ENCODE measurements at regions not wholly inside any gene's neighbourhood (a gene's known extent, or its start where the extent isn't known, plus 50 kb on each side); places are given as distances from the start of the nearest gene placed in this dataset.

DNA sequence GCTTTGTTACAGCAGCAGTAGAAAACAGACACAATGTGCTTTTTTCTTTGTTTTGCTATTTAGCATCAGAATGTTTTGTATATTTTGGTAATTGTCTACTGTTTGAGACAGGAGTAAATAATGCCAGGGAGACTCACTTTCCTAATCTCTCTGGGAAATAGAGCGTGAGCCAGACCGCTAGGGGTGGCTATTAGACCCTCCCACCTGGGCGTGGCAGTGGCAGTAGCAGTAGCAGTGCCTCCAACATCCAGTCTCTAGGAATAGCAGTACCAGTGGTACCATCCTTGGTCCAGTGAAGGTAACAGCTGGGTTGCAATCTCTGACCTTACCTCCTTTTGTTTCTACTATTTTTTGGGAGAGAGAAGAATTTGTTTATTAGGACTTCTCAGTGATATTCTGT, 165.7 kb upstream of the MAGI2 start:
- no peak overlapping the region for H2AFZ ChIP-seq (ENCODE audit: insufficient read depth, low read length, poor library complexity)
- peak overlapping the region; percentile 12 for H2BK12ac ChIP-seq (ENCODE audit: low read length)
- H2BK120ac ChIP-seq (ENCODE audit: insufficient read depth, low read length, poor library complexity) = no peak overlapping the region
- no peak overlapping the region for H3K4ac ChIP-seq (ENCODE audit: low read depth, low read length)
- H3K4me2 ChIP-seq (ENCODE audit: low read length) = no peak overlapping the region
- no peak for DNase-seq
- no peak overlapping the region for H3K18ac ChIP-seq (ENCODE audit: low read length)
- no peak overlapping the region for H2BK5ac ChIP-seq (ENCODE audit: low read depth, low read length, poor library complexity)
- H3K27me3 ChIP-seq (ENCODE audit: insufficient read depth, low read length) = no peaks in the 10 kb centered on the region
- H3K36me3 ChIP-seq (ENCODE audit: control insufficient read depth in 1 of 2, insufficient read depth in 2 of 2, low read length in 2 of 2) = no peaks in the 10 kb centered on the region
- no peak overlapping the region for H3K14ac ChIP-seq (ENCODE audit: low read length)
- no peak overlapping the region for H3K9ac ChIP-seq (ENCODE audit: low read length)
- peaks cover 2 to 5% of the 10 kb centered on the region in 2 experiments for H3K4me1 ChIP-seq (ENCODE audit: control insufficient read depth in 1 of 2, insufficient read depth in 2 of 2, low read length in 2 of 2)
- no peaks in the 10 kb centered on the region for H3K79me2 ChIP-seq (ENCODE audit: control insufficient read depth, insufficient read depth, low read length, poor library complexity)
- H3K79me1 ChIP-seq (ENCODE audit: low read length) = no peaks in the 10 kb centered on the region
- WGBS (ENCODE audit: extremely low coverage, insufficient coverage, insufficient read length) = no CpG with 5 or more reads among the region's 3 CpGs
- H4K91ac ChIP-seq (ENCODE audit: low read depth, low read length) = no peak overlapping the region
- no peak overlapping the region for H4K12ac ChIP-seq (ENCODE audit: low read depth, low read length)
- no peak overlapping the region for H2AK5ac ChIP-seq (ENCODE audit: low read length)
- no peak overlapping the region for H4K8ac ChIP-seq (ENCODE audit: low read depth, low read length)
- H3K27ac ChIP-seq (ENCODE audit: low read depth, low read length) = no peak overlapping the region
- no peaks in the 10 kb centered on the region for H3K9me3 ChIP-seq (ENCODE audit: insufficient read depth, low read depth, low read length)
- no peak overlapping the region for H3K23ac ChIP-seq (ENCODE audit: low read length)
- H3K4me3 ChIP-seq (ENCODE audit: low read depth, low read length) = no peak overlapping the region

DNA sequence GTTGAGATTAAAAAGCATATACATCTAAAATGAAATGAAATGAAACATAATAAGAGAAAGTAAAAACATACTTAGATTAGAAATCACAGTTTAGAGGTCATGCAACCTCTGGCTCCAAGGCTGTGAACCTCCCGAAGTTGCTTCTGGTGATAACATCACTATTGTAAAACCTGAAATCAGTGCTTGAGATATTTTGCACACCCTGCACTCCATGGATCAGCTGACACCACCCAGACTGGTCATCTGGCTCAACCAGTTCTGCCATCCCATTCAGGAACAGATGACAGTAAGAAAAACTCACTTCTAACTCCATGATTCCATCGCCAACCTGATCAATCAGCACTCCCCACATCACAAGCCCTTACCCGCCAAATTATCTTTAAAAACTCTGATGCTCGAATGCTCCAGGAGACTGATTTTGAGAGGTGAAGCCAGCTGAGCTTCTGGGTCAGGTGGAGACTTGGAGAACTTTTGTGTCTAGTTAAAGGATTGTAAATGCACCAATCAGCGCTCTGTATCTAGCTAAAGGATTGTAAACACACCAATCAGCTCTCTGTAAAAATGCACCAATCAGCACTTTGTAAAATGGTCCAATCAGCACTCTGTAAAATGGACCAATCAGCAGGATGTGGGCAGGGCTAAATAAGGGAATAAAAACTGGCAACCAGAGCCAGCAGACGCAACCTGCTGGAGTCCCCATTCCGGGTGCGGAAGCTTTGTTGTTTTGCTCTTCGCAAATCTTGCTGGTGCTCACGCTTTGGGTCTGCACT, 162.6 kb upstream of the MAGI2 start:
- H3K23ac ChIP-seq (ENCODE audit: low read length) = no peak overlapping the region
- H3K27ac ChIP-seq (ENCODE audit: low read depth, low read length) = peak overlapping the region; percentile 8
- H2BK12ac ChIP-seq (ENCODE audit: low read length) = no peak overlapping the region
- H4K8ac ChIP-seq (ENCODE audit: low read depth, low read length) = no peak overlapping the region
- H4K12ac ChIP-seq (ENCODE audit: low read depth, low read length) = no peak overlapping the region
- H3K4me2 ChIP-seq (ENCODE audit: low read length) = no peak overlapping the region
- no peak overlapping the region for H3K4ac ChIP-seq (ENCODE audit: low read depth, low read length)
- no peak overlapping the region for H2BK5ac ChIP-seq (ENCODE audit: low read depth, low read length, poor library complexity)
- H3K79me2 ChIP-seq (ENCODE audit: control insufficient read depth, insufficient read depth, low read length, poor library complexity) = no peaks in the 10 kb centered on the region
- no peak overlapping the region for H3K9ac ChIP-seq (ENCODE audit: low read length)
- H3K4me1 ChIP-seq (ENCODE audit: control insufficient read depth in 1 of 2, insufficient read depth in 2 of 2, low read length in 2 of 2) = peaks cover 2 to 5% of the 10 kb centered on the region in 2 experiments
- no peak overlapping the region for H3K14ac ChIP-seq (ENCODE audit: low read length)
- H3K9me3 ChIP-seq (ENCODE audit: insufficient read depth, low read depth, low read length) = no peaks in the 10 kb centered on the region
- no peak overlapping the region for H2BK120ac ChIP-seq (ENCODE audit: insufficient read depth, low read length, poor library complexity)
- H3K36me3 ChIP-seq (ENCODE audit: control insufficient read depth in 1 of 2, insufficient read depth in 2 of 2, low read length in 2 of 2) = no peaks in the 10 kb centered on the region
- no peaks in the 10 kb centered on the region for H3K27me3 ChIP-seq (ENCODE audit: insufficient read depth, low read length)
- no peak overlapping the region for H3K4me3 ChIP-seq (ENCODE audit: low read depth, low read length)
- no peak overlapping the region for H3K18ac ChIP-seq (ENCODE audit: low read length)
- no CpG with 5 or more reads among the region's 10 CpGs for WGBS (ENCODE audit: extremely low coverage, insufficient coverage, insufficient read length)
- no peak overlapping the region for H2AFZ ChIP-seq (ENCODE audit: insufficient read depth, low read length, poor library complexity)
- DNase-seq = peak; percentile 49 to 71
- H3K79me1 ChIP-seq (ENCODE audit: low read length) = no peaks in the 10 kb centered on the region
- H4K91ac ChIP-seq (ENCODE audit: low read depth, low read length) = peak overlapping the region; percentile 52
- no peak overlapping the region for H2AK5ac ChIP-seq (ENCODE audit: low read length)

DNA sequence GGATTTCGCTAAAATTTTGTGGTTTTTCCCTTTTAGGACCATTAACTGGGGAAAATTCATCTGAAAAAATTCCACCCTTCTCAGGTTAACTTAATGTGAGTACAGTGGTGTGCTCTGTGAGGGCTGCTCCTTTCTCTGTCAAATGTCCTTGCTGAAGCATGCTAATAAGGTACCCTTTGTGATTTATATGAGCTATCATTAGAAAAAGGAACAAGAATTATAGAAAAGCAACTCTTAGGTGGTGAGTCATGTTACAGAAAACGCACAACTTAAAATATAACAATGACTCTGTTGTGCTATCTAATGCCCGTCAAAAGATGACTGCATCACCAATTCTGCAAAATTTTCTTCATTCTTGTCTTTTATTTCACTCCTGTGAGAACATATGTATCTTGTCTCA, 162.0 kb upstream of the MAGI2 start:
- Histone ChIP-seq H3K79me1 (ENCODE audit: low read length) (peaks cover 2% of the 10 kb centered on the region), H3K9me3 (ENCODE audit: insufficient read depth, low read depth, low read length) (no peaks in the 10 kb centered on the region), H2AK5ac (ENCODE audit: low read length) (no peak overlapping the region), H3K4me3 (ENCODE audit: low read depth, low read length) (no peak overlapping the region), H4K91ac (ENCODE audit: low read depth, low read length) (no peak overlapping the region), H3K23ac (ENCODE audit: low read length) (no peak overlapping the region), H3K4ac (ENCODE audit: low read depth, low read length) (no peak overlapping the region), H3K14ac (ENCODE audit: low read length) (no peak overlapping the region), H4K8ac (ENCODE audit: low read depth, low read length) (no peak overlapping the region), H3K79me2 (ENCODE audit: control insufficient read depth, insufficient read depth, low read length, poor library complexity) (no peaks in the 10 kb centered on the region), H3K9ac (ENCODE audit: low read length) (no peak overlapping the region), H3K36me3 (ENCODE audit: control insufficient read depth in 1 of 2, insufficient read depth in 2 of 2, low read length in 2 of 2) (no peaks in the 10 kb centered on the region), H2AFZ (ENCODE audit: insufficient read depth, low read length, poor library complexity) (no peak overlapping the region), H4K12ac (ENCODE audit: low read depth, low read length) (no peak overlapping the region), H2BK120ac (ENCODE audit: insufficient read depth, low read length, poor library complexity) (no peak overlapping the region), H3K27me3 (ENCODE audit: insufficient read depth, low read length) (no peaks in the 10 kb centered on the region), H3K4me1 (ENCODE audit: control insufficient read depth in 1 of 2, insufficient read depth in 2 of 2, low read length in 2 of 2) (peaks cover 2 to 7% of the 10 kb centered on the region in 2 experiments), H2BK5ac (ENCODE audit: low read depth, low read length, poor library complexity) (no peak overlapping the region), H3K4me2 (ENCODE audit: low read length) (no peak overlapping the region), H3K27ac (ENCODE audit: low read depth, low read length) (no peak overlapping the region), H3K18ac (ENCODE audit: low read length) (no peak overlapping the region), H2BK12ac (ENCODE audit: low read length) (no peak overlapping the region)
- DNase-seq = no peak
- WGBS (ENCODE audit: extremely low coverage, insufficient coverage, insufficient read length) = no CpG with 5 or more reads among the region's 3 CpGs

DNA sequence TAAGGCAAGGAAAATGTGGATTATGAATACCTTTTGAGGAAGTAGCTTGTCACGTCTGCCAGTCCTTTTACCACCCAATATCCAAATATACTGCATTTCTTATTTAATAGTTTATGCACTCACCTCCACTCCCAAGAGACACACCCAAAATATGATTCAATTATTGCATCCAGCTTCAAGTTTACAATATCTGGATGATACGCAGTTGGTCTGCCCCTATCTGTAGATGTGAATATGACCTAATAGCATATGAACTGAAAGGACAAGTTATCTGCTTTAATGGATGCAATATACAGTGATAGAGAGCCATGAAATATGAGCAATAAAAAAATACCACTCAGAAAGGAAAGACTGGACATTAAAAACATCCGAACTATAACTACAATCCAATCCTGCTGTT, 159.4 kb upstream of the MAGI2 start:
- H2BK12ac ChIP-seq (ENCODE audit: low read length) = no peak overlapping the region
- H3K9ac ChIP-seq (ENCODE audit: low read length) = no peak overlapping the region
- no peak overlapping the region for H4K8ac ChIP-seq (ENCODE audit: low read depth, low read length)
- no peak overlapping the region for H3K14ac ChIP-seq (ENCODE audit: low read length)
- no peaks in the 10 kb centered on the region for H3K27me3 ChIP-seq (ENCODE audit: insufficient read depth, low read length)
- no peak overlapping the region for H4K91ac ChIP-seq (ENCODE audit: low read depth, low read length)
- H3K4me1 ChIP-seq (ENCODE audit: control insufficient read depth in 1 of 2, insufficient read depth in 2 of 2, low read length in 2 of 2) = peaks cover 2 to 7% of the 10 kb centered on the region in 2 experiments
- no peaks in the 10 kb centered on the region for H3K79me2 ChIP-seq (ENCODE audit: control insufficient read depth, insufficient read depth, low read length, poor library complexity)
- no CpG with 5 or more reads among the region's 3 CpGs for WGBS (ENCODE audit: extremely low coverage, insufficient coverage, insufficient read length)
- no peak overlapping the region for H4K12ac ChIP-seq (ENCODE audit: low read depth, low read length)
- H2AFZ ChIP-seq (ENCODE audit: insufficient read depth, low read length, poor library complexity) = no peak overlapping the region
- no peak overlapping the region for H3K4ac ChIP-seq (ENCODE audit: low read depth, low read length)
- H3K36me3 ChIP-seq (ENCODE audit: control insufficient read depth in 1 of 2, insufficient read depth in 2 of 2, low read length in 2 of 2) = no peaks in the 10 kb centered on the region
- H3K23ac ChIP-seq (ENCODE audit: low read length) = no peak overlapping the region
- no peak overlapping the region for H2BK5ac ChIP-seq (ENCODE audit: low read depth, low read length, poor library complexity)
- no peak overlapping the region for H2AK5ac ChIP-seq (ENCODE audit: low read length)
- no peak overlapping the region for H3K27ac ChIP-seq (ENCODE audit: low read depth, low read length)
- no peak overlapping the region for H3K18ac ChIP-seq (ENCODE audit: low read length)
- no peak overlapping the region for H2BK120ac ChIP-seq (ENCODE audit: insufficient read depth, low read length, poor library complexity)
- no peak overlapping the region for H3K4me2 ChIP-seq (ENCODE audit: low read length)
- no peaks in the 10 kb centered on the region for H3K9me3 ChIP-seq (ENCODE audit: insufficient read depth, low read depth, low read length)
- no peak overlapping the region for H3K4me3 ChIP-seq (ENCODE audit: low read depth, low read length)
- DNase-seq = no peak
- peaks cover 3% of the 10 kb centered on the region for H3K79me1 ChIP-seq (ENCODE audit: low read length)

Measured in trophoblast cell (in vitro differentiated cells and primary cell).